Coronary artery (tissue), 2 donors: ENCODE measurements at regions not wholly inside any gene's neighbourhood (a gene's known extent, or its start where the extent isn't known, plus 50 kb on each side); places are given as distances from the start of the nearest gene placed in this dataset.

Experiments used
- DNase-seq: peaks from one replicate; pipeline ENCODE4 v3.0.0-alpha.2; 2017; ENCODE audit warnings: low spot score
- H3K27ac ChIP-seq, 2 donors: fragments of 200-600 bp; sonication (generic); one replicate each; pipeline ENCODE4 v1.5.1; 2016 to 2019
- H3K4me3 ChIP-seq: fragments of 200-600 bp; sonication (generic); 2 replicates; pipeline ENCODE4 v1.5.1; 2016; ENCODE audit warnings: mild to moderate bottlenecking, moderate library complexity
- CTCF ChIP-seq: fragments of 200-600 bp; sonication (generic); IDR thresholded peaks from one replicate; pipeline ENCODE4 v1.5.1; 2019; ENCODE audit warnings: antibody characterized with exemption

- Histone ChIP-seq H3K4me3 (no peak overlapping the region), H3K27ac (no peak overlapping the region)
- no peak for DNase-seq
- no peak for TF ChIP-seq CTCF
Measured at GRCh38 chr13:74645586-74645985, 511.4 kb upstream of the KLF12 start.

GRCh38 chr13:74644229-74644628 is 510.0 kb upstream of the KLF12 start:
- Histone ChIP-seq H3K27ac (no peak overlapping the region), H3K4me3 (no peak overlapping the region)
- no peak for DNase-seq
- TF ChIP-seq CTCF: no peak

- Histone ChIP-seq H3K27ac (no peak overlapping the region), H3K4me3 (no peak overlapping the region)
- no peak for DNase-seq
- no peak for TF ChIP-seq CTCF
Measured at GRCh38 chr13:74641586-74641985, 507.4 kb upstream of the KLF12 start.

GRCh38 chr13:74633734-74634133 is 499.5 kb upstream of the KLF12 start:
- no peak for TF ChIP-seq CTCF
- no peak for DNase-seq
- H3K27ac ChIP-seq: no peak overlapping the region
- H3K4me3 ChIP-seq: no peak overlapping the region

- DNase-seq: peak; percentile 75
- Histone ChIP-seq H3K27ac (peak overlapping the region; percentile 64), H3K4me3 (no peak overlapping the region)
- TF ChIP-seq CTCF: no peak
Measured at GRCh38 chr13:74629985-74630384, 495.8 kb upstream of the KLF12 start.

GRCh38 chr13:74625541-74625940 is 491.3 kb upstream of the KLF12 start:
- no peak for DNase-seq
- H3K27ac ChIP-seq: no peak overlapping the region
- TF ChIP-seq CTCF: no peak
- H3K4me3 ChIP-seq: no peak overlapping the region

- no peak for TF ChIP-seq CTCF
Measured at GRCh38 chr13:74623761-74624160, 489.6 kb upstream of the KLF12 start.

More at GRCh38 chr13:74623761-74624160, 489.6 kb upstream of the KLF12 start:
- no peak overlapping the region for H3K4me3 ChIP-seq
- H3K27ac ChIP-seq: no peak overlapping the region
- no peak for DNase-seq
